HG03571 (cell line): ENCODE measurements at regions not wholly inside any gene's neighbourhood (a gene's known extent, or its start where the extent isn't known, plus 50 kb on each side); places are given as distances from the start of the nearest gene placed in this dataset.

Experiments used
- ATAC-seq: cut with Tn5 transposase; IDR thresholded peaks from one replicate; pipeline ENCODE4 v1.9.1; 2021; ENCODE audit not compliant: unreplicated experiment

DNA sequence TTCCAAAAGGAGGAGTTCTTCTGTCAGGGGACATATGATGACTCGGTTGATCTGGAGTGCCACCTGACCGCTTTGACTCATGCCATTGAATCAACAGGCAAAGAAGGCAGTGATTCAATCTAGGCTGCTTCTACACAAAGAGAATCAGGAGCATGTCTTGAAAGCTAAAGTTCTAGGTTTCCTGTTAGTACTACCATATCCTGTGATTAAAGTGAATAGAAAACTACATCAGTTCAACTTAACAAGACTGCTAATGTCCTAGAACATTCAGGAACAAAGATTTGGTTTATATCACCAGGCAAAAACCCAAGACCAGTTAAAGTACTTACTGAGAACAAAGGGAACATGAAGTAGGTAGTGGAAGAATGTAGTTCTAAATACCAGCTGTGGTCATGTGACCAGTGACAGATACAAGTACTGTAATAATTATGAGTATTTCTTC, 216.8 kb upstream of the SGK1 start:
- ATAC-seq, result no peak

DNA sequence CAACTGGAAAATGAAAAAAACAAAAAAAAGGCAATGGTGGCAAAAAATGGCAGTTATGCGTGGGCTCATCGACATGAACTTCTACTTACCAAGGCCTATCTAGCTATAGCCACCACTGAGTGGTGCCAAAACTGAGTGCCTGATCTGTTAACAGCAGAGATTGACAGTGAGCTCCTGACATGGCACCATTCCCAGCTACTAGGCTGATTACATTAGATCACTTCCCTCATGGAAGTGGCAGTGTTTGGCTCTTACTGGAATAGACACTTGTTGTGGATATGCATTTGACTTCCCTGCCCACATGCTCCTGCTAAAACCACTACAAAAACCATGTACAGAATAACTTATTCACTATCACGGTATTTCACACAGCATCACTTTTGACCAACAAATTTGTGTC, 216.1 kb upstream of the SGK1 start:
- no peak for ATAC-seq

DNA sequence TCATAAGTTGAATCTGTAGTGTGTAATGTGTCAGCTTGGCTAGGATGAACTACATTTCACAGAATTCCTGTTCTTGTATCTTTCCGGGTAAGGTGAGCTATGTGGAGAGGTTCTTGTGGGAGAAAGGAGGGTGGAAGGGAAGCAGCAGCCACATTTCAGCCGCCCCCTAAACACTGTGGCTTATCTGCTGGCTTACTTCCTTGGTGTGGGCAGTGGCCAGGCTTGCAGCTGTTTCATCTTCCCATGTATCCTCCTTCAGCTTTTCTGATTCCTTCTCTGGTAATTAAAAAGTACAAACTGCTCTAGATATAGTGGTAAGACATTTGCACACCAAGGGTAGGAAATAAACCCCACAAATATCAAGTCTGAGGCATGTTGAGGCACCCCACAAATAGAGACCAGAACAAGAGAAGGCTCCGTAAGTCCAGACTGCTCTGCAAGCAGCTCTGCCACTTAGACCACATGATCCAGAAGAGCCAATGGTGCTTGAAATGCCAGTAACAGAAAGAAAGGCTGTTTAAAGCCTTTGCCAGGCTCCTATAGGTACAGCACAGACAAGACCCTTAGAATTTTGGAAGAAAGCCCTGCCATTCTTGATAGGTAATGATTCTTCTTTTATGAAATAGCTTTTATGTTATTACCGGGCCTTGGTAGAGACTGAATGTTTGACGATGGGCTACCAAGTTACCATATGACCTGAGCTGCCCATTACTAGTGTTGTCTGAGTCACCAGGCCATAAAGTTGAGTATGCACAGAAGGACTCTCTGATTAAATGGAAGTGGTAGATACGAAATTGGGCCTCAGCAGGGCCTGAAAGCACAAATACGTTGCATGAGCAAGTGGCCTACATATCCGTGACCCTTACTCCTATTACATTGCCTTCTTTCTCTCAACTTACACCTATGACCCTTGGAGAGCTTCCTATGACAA, 215.0 kb upstream of the SGK1 start:
- no peak for ATAC-seq

DNA sequence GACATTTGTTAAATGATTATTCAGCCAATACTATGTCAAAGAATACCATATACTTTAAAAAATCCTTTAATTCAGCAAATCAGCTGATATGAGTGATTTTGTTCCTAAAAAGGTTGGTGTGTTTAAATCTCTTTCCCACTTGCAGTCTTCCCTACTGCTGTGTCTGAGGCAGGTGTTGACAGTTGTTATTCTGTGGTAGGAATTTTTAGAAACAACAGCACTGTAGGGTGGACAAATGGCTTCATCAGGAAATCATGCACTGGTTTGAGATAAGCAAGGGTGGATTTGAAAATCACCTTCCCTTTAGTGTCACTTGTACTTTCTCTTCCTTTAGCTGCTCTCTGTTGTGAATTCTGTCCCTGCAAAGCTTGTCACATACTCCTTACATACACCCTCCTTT, 213.7 kb upstream of the SGK1 start:
- no peak for ATAC-seq

DNA sequence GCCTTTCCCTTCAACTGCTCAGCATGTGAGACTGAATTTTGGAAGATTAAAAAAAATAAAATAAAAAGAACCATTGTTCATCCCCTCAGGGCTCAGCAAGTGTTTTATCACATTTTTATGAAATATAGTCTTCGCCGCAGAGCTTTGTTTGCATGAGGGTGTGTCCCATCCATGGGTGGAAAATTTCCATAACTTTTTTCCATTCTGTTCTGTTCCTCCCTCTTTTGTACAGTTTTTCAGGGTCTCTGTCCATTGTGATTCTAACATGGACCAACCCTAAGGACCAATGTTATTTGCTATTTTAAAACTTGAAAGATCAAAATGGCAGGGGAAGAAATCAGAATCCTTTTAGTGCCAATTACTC, 213.3 kb upstream of the SGK1 start:
- no peak for ATAC-seq

DNA sequence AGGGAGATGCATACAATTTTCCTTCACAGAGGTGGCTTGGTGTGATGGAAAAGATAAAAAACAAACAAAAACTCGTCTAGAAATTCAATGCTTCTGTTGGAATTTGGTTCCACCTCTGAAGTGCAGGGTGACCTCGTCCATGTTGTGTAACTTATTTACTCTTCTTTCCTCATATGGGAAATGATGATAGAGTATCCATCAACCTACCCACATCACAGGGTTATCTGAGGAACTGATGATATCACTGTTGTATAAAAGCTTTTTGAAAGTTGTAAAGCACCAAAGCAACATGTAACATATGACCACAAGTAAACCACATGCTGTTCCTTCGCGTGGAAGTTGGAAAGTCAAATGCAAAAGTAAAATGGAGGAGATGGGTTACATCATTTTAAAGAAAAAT, 212.0 kb upstream of the SGK1 start:
- ATAC-seq, result no peak

DNA sequence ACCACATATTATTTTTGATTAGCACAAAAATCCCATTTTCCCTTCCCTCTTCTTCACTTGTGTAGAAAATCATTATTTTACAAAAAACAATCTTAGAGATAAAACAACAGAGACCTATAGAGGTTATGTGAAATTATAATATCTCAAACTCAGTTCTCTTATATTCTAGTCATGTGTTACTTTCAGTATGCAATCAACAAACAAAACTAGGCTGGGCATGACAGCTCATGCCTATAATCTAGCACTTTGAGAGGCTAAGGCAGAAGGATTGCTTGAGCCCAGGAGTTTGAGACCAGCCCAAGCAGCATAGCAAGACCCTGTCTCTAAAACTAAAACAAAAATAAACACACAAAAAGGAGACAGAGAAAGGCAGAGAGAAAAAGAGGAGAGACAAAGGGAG, 211.4 kb upstream of the SGK1 start:
- ATAC-seq, result no peak

DNA sequence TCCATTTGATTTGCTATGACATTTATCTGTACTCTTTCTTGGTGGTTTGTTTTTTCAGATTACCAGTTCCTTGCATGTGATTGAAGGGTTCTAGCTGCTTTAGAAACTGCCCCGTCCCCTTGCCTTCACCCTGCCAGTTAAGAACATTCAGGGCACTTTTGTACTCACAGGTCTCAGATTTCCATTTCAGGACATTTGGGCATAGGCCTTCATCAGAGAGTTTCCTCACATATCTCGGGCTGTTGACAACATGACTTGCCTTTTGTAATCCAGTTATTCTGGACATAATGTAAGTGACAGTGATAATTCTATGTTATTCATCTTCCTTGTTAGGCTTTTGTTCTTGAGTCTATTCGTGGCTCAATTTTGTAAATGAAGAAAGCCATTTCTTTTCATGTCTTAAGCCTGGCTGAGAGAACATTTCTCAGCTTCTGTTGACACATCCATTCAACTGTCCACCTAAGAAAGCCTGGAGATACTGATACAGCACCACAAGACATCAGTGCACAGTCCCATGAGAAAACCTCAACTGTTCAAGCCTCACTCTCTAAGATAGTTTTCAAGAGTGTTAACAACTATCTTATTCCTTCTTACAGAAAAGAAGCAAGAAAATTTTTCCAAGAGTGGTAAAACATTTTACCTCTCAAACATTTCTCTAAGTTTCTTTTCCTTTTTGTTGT, 209.3 kb upstream of the SGK1 start:
- ATAC-seq, result no peak

DNA sequence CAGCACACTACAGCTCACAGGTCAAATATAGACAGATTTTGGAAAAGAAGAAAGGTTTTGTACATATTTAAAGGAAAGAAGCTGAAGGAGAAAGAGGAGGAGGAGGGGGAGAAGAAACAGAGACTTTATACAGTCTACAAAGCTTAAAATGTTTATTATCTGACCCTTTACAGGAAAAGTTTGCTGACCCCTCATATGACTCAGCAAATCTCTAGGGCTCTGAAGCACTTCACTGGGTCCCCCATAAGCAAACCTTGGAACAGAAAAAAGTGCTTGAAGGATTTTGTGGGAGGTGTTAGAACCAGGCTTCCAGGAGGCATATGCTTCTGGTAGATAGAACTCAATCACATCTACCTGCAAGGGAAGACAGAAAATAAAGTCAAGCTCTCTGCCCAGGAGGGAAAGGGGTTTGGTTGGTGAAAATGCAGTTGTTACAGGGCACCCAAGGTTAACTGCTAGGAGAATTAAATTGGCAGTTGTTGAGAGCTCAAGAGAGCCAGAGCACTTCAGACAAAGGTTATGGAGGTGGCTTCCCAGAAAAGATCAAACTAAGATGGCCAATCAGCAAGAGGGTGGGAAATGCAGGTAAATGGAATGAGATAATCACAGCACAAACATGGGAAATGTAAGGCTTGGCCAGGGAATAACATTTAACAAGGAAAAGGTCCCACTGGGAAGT, 207.4 kb upstream of the SGK1 start:
- no peak for ATAC-seq

DNA sequence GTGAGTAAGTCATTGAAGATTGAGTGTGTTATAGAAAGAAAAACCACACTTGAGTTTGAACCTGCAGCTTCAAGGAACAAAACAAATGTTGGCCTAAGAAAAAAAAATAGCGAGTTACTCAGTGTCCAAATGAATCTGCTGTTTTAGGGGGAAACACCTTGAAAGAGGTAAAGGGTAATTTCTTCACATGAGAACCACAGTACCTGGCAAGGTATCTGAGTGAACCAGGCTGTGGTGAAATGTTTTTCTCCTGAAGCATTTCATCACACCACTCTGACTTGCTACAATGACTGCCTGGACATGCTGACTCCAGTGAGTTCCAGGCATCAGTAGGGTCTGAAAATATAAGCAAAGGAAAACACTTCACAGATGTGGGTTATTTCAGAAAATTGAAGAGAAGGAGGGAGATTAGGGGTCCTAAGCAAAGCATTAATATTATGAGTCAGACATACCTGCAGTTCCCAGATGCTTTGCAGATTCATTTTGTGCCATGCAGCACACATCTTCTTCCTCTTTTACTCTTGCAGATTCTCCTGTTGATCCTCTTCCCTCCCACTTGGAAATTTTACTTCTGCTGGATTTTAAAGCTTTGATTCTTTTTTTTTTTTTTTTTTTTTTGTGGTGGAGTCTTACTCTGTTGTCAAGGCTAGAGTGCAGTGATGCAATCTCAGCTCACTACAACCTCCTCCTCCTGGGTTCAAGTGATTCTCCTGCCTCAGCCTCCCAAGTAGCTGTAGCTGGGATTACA, 206.2 kb upstream of the SGK1 start:
- ATAC-seq, result no peak

DNA sequence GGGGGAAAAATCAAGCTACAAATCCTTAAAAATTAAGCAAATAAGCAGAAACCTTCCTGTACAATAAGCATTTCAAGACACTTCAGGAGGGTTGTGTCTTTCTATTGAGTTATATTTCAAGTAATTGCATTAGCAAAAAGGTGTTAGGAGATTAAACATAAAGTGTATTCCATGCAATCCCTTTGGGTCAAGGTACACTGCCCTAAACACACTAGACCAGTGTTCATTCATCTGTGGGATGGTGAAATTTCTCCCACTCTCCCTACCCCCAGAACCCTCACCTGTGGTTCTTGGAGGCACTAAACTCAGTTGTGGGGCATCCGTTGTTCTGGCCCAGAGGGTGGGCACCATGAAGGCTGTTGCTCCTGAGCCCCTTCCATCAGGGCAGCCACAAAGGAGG, 205.1 kb upstream of the SGK1 start:
- no peak for ATAC-seq

DNA sequence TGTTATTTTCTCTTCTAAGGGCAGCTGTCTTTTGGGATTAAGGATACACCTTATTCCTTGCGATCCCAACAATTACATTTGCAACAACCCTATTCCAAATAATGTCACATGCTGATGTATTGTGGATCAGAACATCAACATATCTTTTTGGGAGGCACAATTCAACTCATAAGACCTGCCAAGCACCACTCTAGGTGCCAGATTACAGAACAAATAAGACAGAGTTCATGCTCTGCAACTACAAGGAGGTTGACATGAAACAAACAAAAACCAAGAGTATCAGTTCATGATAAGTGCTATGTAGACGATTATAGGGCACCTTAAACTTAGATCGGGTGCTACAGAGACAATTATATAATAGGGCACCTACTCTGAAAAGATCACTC, 203.2 kb upstream of the SGK1 start:
- no peak for ATAC-seq

DNA sequence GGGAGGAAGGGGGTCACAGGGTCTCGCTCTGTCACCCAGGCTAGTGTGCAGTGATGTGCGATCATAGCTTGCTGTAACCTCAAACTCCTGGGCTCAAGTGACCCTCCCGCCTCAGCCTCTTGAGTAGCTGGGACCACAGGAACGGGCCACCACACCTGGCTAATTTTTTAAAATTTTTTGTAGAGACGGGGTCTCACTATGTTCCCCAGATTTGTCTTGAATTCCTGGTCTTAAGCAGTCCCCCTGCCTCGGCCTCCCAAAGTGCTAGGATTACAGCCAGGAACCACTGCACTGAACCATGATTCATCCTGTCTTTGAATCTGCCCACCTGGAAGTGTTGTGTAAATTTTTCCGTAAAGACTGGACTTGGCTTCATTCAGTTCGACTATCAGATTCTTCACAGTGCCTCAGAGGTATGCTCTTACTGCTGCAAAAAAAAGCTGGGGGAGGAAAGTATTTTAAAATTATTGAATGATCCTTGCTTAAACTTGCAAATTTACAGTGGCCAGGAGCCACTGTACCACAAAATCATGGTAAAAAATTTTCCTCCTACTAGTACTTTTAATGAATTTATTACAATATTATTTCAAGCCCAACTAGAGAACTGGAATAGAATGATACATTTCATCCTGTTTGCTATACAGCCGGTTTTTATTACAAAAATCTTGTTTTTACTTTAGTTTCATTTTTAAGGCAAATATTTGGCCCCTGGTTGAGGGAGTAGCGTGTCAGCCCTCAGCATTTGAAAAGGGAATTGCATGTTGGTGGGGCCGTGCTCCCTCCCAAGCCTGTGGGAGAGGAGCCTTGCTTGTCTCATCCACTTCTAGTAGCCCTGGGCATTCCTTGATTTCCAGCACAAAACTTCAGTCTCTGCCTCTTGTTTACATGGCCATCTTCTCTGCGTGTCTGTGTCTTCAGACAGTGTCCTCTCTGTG, 202.5 kb upstream of the SGK1 start:
- no peak for ATAC-seq

DNA sequence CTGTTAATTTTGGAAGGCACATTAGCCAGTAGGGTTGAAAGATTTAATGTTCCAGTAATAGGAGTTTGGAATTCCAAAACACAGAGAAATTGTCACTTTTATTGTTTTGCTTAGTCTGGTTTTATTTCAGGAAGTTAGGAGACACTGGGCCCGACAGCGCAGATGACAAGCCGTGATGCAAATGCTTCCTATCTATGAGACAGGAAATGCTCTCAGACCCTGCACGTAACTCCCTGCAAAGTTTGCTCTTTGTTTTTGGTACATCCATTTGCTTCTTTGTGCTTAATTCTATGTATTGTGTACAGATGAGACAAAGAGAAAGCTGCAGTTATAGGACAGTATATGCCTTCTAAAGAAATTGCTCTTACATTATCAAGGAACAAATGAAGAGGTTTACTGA, 201.6 kb upstream of the SGK1 start:
- no peak for ATAC-seq

DNA sequence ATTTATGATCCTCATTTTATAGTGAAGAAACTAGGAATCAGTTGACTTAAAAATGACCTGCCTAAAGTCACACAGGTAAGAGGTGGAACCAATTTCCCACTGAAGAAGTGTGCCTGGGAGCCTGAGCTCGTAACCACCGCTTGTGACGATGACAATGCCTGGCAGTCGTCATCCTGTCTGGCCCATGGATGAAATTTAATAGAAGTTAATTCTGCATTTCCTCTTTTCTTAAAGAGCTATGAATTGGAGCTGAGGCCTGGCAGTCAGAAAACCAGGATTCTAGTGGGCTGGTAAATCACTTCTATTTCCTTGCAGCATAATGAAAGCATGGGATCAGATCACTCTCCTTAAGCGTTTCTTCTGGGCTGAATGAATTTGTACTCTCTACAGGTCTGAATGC, 200.0 kb upstream of the SGK1 start:
- no peak for ATAC-seq

DNA sequence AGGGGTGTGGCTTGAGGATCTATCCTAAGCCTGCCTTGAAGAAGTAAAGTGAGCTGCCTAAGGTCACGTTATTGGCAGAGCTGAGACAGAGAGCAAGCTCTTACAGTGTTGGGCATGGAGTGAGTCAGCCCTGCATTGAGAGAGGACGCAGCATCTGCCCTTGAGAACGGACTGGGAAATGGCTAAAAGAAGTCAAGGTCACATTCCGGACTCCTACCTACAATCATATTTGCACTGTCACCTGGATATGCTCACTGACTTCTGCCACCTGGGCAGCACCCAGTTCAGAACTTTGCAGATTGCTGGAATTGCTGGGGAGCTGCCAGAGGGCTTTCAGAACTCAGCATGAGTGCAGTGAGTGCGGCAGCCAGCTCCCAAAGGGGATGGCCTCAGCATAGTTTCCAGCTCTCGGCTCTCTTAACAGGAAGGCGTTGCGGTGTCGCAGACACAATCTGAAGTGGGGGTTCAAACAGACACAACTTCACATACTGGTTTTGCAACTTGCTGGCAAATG, 199.3 kb upstream of the SGK1 start:
- ATAC-seq, result no peak

DNA sequence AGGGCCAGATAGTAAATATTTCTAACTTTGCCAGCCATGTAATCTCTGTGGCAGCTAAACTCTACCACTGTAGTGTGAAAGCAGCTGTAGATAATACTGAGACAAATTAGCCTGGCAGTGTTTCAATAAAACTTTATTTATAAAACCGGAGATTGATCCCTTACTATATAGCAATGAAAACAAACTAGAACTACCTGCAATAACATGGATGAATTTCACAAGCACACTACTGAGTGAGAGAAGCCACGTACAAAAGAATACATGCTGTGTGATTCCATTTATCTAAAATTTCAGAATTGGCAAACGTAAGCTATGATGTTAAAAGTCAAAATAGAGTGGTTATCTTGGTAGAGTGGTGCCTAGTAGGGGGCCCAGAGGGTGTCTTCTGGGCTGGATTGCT, 198.7 kb upstream of the SGK1 start:
- no peak for ATAC-seq

DNA sequence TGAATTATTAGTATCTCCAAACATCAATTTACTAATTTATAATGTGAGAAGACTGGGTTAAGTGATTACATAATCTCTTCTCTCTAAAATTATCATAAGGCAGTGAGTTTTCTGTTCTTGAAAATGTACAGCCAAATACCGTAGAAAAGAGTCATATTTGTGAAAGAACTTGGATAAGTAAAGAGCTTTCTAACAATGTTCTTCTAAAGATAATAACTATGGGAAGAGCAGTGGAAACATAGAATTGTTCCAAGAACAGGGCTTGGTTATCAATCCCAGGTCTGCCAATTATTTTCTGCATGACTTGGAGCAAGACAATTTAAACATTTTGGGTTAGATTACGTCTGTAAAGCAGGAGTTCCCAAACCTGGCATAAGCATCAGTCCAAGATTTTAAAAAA, 198.1 kb upstream of the SGK1 start:
- no peak for ATAC-seq

DNA sequence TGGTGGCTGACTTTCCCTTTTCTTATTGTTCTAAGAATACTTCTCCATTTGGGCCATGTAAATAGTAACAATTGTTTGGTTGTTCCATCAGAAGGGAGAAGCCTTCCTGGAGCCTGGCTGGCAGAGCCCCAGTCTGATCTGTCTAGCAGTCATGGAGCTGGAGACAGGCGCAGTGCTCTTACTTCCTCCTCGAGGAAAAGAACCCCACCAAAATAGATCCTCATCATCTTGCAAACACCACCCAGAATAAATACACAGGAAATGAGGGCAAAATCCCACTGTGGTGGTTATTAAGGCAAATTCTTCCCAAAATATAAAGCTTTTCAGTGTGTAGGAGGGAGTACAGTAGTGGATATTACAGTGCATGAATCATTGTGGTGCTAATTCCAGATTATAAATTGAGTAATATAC, 195.1 kb upstream of the SGK1 start:
- ATAC-seq, result no peak
